ENCODE measurements at regions not wholly inside any gene's neighbourhood (a gene's known extent, or its start where the extent isn't known, plus 50 kb on each side); places are given as distances from the start of the nearest gene placed in this dataset.

- DNase-seq (ENCODE audit: low read depth), result no peak
Measured at GRCh38 chr14:58697930-58698642, 60.3 kb downstream of the DACT1 start.

DNA sequence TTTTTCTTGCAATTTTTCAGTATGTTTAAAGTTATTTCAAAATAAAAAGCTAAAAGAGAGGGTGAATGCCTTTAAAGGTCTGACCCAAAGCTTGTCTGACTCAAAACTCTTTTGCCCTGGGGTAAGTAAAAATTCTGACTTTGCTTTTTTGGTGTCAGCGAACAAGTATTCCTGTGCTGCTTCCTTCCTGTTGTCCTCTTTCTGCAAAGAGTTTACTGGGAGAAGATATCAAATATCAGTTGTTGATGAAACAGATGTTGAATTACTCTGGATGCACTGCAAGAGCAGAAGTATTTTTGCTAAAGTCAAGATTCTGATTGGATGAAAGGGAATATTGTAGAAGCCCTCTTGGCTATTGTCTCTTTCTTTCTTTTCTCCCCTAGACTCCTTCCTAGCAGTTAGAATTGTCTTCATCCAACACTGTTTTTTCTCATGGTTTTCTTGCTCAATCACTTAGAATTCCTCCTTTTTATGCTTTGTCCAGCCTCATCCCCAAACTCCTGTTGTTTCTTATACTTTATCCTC lies 62.0 kb downstream of the DACT1 start:
- peak; percentile 34 for DNase-seq (ENCODE audit: low read depth)

- no peak for DNase-seq (ENCODE audit: low read depth)
Measured at GRCh38 chr14:58701156-58701555, 63.4 kb downstream of the DACT1 start.

GRCh38 chr14:58701604-58702003 lies 63.8 kb downstream of the DACT1 start:
- no peak for DNase-seq (ENCODE audit: low read depth)

DNA sequence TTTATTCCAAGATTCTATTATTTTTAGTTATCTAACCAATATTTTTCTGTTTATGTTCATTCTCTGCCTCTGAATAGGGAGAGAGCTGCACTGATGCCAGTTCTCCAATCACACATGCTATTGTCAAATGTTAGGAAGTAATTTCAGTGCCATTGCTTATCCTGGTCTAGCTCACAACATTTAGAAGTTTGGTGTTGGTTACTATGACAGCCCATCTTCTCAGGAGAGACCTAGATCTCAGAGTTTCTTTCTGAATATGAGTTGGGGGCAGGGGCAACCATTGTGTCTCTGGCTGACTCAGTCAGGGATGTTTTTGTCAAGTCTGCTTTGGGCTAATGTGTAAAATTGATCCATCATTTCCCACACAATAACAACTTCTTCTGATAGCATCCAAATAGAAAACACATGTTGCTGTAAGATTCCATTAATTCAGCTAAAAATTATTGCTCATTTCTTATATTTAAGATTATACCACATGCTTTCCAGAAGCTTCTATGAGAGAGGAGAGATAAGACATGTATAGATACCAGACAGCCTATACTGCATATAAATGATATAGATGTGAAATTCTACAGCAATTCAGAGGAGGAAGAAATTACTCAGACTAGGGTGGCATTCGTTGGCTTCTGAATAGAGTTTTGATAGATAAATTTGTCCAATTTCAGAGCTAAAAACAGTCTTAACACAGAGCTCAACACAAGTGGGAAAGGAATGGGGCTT lies 64.8 kb downstream of the DACT1 start:
- DNase-seq (ENCODE audit: low read depth), result no peak

GRCh38 chr14:58703161-58703506 lies 65.4 kb downstream of the DACT1 start:
- no peak for DNase-seq (ENCODE audit: low read depth)

DNA sequence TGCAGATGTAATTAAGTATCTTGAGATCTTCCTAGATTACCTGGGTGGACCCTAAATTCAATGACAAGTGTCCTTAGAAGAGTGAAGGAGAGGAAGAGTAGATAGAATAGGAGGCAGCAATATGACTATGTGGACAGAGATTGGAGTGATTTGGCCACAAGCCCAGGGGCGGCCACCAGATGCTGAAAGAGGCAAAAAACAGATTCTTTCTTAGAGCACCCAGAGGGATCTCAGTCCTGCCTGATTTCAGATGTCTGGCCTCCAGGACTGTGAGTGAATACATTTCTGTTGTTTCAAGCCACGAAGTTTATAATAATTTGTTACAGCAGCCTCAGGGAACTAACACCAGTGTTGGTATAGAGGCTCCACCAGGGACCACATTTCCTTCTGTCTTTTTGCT lies 67.3 kb downstream of the DACT1 start:
- peak; percentile 58 for DNase-seq (ENCODE audit: low read depth)

DNA sequence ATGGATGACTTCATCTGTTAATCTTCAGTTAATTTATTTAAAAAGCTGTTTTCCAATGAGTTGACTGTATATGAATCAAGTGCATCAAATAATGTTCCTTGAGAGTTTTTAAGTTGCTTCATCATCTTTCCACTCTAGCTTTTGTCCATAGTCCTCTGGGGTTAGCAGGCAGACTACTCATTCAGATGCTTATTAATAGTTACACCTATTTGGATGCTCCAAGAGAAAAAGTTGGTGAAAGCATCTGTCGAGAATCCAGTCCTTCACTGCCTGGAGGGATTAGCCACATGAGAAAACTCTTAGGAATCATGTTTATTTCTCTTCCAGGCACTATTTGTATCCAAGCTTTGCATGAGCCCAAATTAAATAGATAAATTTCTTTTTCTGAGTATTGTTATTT lies 70.2 kb downstream of the DACT1 start:
- DNase-seq (ENCODE audit: low read depth), result peak; percentile 62

DNA sequence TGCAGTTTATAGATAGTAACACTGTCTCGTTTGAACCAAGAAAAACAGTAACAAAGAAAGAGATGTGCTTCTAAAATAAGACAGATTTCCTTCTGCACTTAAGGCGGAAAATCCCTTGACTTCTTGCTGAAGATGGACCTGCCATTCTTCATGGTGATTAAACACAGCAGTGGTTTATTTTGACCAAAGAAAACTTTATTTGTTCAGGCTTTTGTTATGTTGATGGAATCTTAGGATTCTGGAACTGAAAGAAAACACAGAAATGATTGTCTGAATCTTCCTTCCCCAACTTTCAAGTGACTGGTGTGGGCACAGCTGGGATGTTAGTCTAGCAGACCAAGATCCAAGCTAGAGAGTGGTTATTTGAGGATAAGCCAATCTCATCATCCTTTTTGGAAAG lies 72.2 kb downstream of the DACT1 start:
- DNase-seq (ENCODE audit: low read depth), result peak; percentile 15

GRCh38 chr14:58711382-58711781 lies 73.6 kb downstream of the DACT1 start:
- no peak for DNase-seq (ENCODE audit: low read depth)

GRCh38 chr14:58712357-58712756 lies 74.6 kb downstream of the DACT1 start:
- DNase-seq (ENCODE audit: low read depth), result peak; percentile 45

DNA sequence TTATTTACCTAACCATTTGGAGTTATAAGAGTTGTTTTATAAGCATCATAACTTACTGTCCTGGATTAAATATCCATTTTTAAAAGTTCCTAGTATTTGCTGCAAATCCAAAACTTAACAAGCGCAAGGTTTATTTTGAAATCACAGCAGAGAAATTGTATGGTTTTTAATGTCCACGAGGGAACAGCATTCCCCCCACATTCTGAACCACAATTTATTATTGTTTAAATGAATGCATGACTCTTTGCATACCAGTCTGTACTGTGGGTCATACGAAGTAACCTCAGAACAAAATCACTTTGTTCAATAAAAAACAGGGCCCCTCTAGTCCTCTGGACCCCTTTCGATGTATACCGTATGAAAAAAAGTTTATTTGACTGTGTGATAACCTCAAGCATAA lies 75.9 kb downstream of the DACT1 start:
- DNase-seq (ENCODE audit: low read depth), result peak; percentile 53

DNA sequence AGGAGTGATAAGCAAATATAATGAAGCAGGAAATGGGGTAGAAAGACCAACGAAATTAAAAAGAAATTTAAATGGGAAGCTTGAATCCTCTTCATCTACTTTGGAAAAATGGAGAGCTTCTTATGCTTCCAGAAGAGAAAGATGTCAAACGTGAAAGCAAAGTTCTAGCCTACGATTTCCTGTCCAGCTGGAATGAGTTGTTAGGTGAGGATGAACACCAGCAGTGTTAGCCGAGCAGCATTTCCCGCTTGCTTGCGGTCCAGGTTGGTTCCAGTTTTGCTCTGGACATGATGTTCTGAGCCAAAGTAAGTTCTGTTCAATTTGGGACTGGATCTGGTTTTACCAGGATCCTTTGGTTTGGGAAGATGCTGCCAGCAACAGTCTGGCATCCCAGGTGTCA lies 78.9 kb downstream of the DACT1 start:
- DNase-seq (ENCODE audit: low read depth), result peak; percentile 48

GRCh38 chr14:58717211-58717610 lies 79.4 kb downstream of the DACT1 start:
- peak; percentile 71 for DNase-seq (ENCODE audit: low read depth)

DNA sequence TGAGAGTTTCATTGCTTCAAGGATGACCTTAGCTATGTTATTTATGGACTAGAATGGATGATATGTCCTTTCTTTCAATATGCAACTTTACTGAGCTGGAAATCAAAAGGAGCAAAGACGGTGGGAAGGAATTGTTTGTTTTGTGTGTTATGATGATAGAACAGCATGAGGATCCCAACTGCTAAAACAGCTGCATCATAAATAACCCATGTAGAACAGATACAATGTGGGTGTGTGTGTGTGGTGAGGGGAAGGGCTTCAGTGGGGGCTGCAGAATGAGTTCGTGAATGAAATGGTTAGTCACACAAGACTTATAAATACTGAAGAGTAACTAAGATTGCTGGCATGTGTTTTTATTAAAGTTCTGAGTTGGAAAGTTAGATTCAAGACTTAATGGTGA lies 80.1 kb downstream of the DACT1 start:
- no peak for DNase-seq (ENCODE audit: low read depth)

DNA sequence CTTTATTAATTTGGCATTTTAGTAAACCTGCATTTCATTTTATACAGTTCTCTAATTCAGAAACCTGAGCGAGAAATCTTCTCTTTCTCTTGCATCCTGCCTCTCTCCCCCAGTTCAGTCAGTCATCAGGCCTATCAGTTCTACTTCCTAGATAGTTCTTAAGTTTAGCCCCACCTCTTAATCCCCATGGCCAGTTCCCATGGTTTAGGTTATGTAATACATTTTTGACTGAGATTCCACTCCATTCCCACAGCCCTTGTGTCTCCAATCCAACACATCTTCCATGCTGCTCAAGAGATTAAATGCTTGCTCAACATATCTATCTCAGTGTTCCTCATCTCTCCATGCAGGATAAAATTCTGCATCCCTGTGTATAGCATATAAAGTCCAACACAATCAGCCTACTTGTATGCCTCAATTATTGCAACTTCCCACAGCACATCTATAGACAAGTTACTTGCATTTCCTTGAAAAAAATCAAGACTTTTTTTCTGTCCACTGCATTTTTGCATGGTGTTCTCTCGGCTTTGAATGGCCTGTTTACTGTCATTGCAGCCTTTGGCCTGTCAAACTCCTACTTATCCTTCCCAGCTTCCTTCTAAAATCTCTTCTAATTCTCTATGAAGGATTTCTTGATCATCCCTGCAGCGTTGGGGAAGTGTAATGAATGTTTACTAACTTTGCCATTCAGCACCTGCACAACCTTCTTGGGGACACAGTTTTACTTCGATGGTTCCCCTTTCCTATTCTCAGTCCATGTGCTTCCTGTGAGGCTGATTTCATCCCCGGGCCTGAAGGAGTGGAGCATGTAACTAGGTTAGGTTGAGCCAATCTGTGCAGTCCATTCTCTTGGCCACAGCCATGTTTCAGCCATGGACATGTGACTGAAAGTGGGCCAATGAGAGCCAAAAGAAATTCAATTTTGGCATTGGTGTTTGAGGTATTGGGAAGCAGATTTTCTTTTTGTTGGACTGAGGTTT lies 80.8 kb downstream of the DACT1 start:
- peak; percentile 45 for DNase-seq (ENCODE audit: low read depth)

GRCh38 chr14:58721723-58722122 lies 84.0 kb downstream of the DACT1 start:
- no peak for DNase-seq (ENCODE audit: low read depth)

- peak; percentile 45 for DNase-seq (ENCODE audit: low read depth)
Measured at GRCh38 chr14:58722441-58722840, 84.7 kb downstream of the DACT1 start.

GRCh38 chr14:58724206-58724605 lies 86.4 kb downstream of the DACT1 start:
- no peak for DNase-seq (ENCODE audit: low read depth)

DNA sequence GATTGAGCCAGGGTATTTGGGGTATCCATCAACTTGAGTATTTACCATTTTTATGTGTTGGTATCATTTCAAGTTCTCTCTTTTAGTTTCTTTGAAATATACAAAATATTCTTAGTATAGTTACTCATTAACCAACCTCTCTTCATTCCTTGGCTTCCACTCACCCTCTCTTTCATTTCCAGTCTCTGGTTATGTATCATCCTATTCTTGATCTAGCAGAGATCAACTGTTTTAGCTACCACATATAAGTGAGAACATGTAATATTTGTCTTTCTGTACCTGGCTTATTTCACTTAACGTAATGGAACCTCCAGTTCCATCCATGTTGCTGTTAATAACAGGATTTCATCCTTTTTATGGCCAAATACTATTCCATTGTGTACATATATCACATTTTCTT lies 86.9 kb downstream of the DACT1 start:
- DNase-seq (ENCODE audit: low read depth), result no peak

- DNase-seq (ENCODE audit: low read depth), result peak; percentile 37
Measured at GRCh38 chr14:58725226-58725625, 87.5 kb downstream of the DACT1 start.

GRCh38 chr14:58725871-58726270 lies 88.1 kb downstream of the DACT1 start:
- DNase-seq (ENCODE audit: low read depth), result no peak

All from EH (cell line).